HCT116 (cell line): ENCODE measurements at regions not wholly inside any gene's neighbourhood (a gene's known extent, or its start where the extent isn't known, plus 50 kb on each side); places are given as distances from the start of the nearest gene placed in this dataset.

ENCODE experiments used
- ATAC-seq: fragments of 200-7000 bp; cut with Tn5 transposase; 2 replicates; pipeline ENCODE4 v1.9.1; 2020; ENCODE audit warnings: mild to moderate bottlenecking, moderate library complexity
- BruUV-seq: library from RNA; stranded (reverse); fragments of 400-500 nt; replicated peaks from 2 replicates; lab custom pipeline; 2021; lab: Mats Ljungman, UMichigan
- CTCF ChIA-PET: fragments of 300-600 bp; sonication (Branson Sonifier 250); formaldehyde crosslinking; loops from one replicate; lab custom pipeline; 2021; ENCODE audit warnings: antibody characterized with exemption; lab: Charles Lee
- POLR2A ChIA-PET: fragments of 300-600, 350-600 bp; sonication (Branson Sonifier 250); formaldehyde crosslinking; loops from one replicate; lab custom pipeline; 2021; ENCODE audit warnings: antibody characterized with exemption; lab: Charles Lee
- RAD21 ChIA-PET, 2 experiments: fragments of 300-600 bp; sonication (Branson Sonifier 250); formaldehyde crosslinking; loops; one replicate each; lab custom pipeline; 2023; ENCODE audit warnings: low total read pairs in 2 of 2; ENCODE audit not compliant: uncharacterized antibody in 2 of 2, unreplicated experiment in 2 of 2, low non-redundant PET in 1 of 2; lab: Charles Lee
- DNase-seq: peaks from one replicate; pipeline ENCODE4 v3.0.0-alpha.2; 2010; ENCODE audit warnings: low read depth, low spot score
- H2AFZ ChIP-seq: fragments of 200-600 bp; shearing (Covaris generic), sonication (generic); 2 replicates; pipeline ENCODE4 v1.6.1; 2017; ENCODE audit warnings: low read depth, mixed run types, mixed read lengths, antibody characterized with exemption, low read length; ENCODE audit not compliant: poor library complexity, severe bottlenecking
- H3K27ac ChIP-seq: 2 replicates; pipeline ENCODE4 v1.5.1; 2012; ENCODE audit warnings: low read depth, low read length
- H3K27me3 ChIP-seq: fragments of 200-600 bp; sonication (generic); 2 replicates; pipeline ENCODE4 v1.6.1; 2016; ENCODE audit warnings: mixed run types, low read length, mixed read lengths; ENCODE audit not compliant: insufficient read depth
- H3K36me3 ChIP-seq, 2 experiments: fragments of 200-500 bp in 1 of 2; fragments of 200-600 bp in 1 of 2; sonication (Bioruptor generic) in 1 of 2; sonication (generic) in 1 of 2; 2 replicates each; pipeline versions ENCODE4 v1.5.1 to v1.6.1; 2014 to 2016; ENCODE audit warnings: low read length in 2 of 2, inconsistent platforms in 1 of 2, mixed read lengths in 1 of 2, mixed run types in 1 of 2; ENCODE audit not compliant: insufficient read depth in 2 of 2, control insufficient read depth in 1 of 2
- H3K4me1 ChIP-seq, 2 experiments: fragments of 200-600 bp in 1 of 2; sonication (generic) in 1 of 2; 2 replicates each; pipeline versions ENCODE4 v1.5.1 to v1.6.1; 2012 to 2017; ENCODE audit warnings: low read length in 2 of 2, inconsistent platforms in 1 of 2, mild to moderate bottlenecking in 1 of 2, mixed read lengths in 1 of 2, mixed run types in 1 of 2, moderate library complexity in 1 of 2; ENCODE audit not compliant: insufficient read depth in 2 of 2, control insufficient read depth in 1 of 2
- H3K4me2 ChIP-seq: fragments of 200-600 bp; sonication (generic); 2 replicates; pipeline ENCODE4 v1.6.1; 2017; ENCODE audit warnings: mixed run types, low read length, mixed read lengths
- H3K4me3 ChIP-seq, 2 experiments: fragments of 200-600 bp in 1 of 2; sonication (generic) in 1 of 2; replicated peaks in 1 of 2; 2 replicates each; pipeline ENCODE4 v1.5.1; 2011 to 2016; ENCODE audit warnings: low read length in 2 of 2, control low read depth in 1 of 2, low read depth in 1 of 2, mild to moderate bottlenecking in 1 of 2, mixed read lengths in 1 of 2, mixed run types in 1 of 2
- H3K79me2 ChIP-seq: fragments of 200-600 bp; sonication (generic); 2 replicates; pipeline ENCODE4 v1.6.1; 2017; ENCODE audit warnings: mild to moderate bottlenecking, mixed run types, low read length, moderate library complexity, mixed read lengths; ENCODE audit not compliant: insufficient read depth
- H3K9ac ChIP-seq: fragments of 200-600 bp; sonication (generic); 2 replicates; pipeline ENCODE4 v1.6.1; 2016; ENCODE audit warnings: low read length, mixed read lengths
- H3K9me2 ChIP-seq: fragments of 200-600 bp; sonication (generic), shearing (Covaris generic); 2 replicates; pipeline ENCODE4 v1.6.1; 2017; ENCODE audit warnings: mixed run types, mild to moderate bottlenecking, moderate library complexity; ENCODE audit not compliant: insufficient read depth
- H3K9me3 ChIP-seq, 2 experiments: fragments of 200-500 bp in 1 of 2; fragments of 200-600 bp in 1 of 2; sonication (Bioruptor generic) in 1 of 2; sonication (generic) in 1 of 2; 2 replicates each; pipeline ENCODE4 v1.6.1; 2014 to 2017; ENCODE audit warnings: low read length in 2 of 2, mixed read lengths in 2 of 2, inconsistent platforms in 1 of 2, low read depth in 1 of 2, mild to moderate bottlenecking in 1 of 2, mixed run types in 1 of 2, moderate library complexity in 1 of 2; ENCODE audit not compliant: control insufficient read depth in 1 of 2, insufficient read depth in 1 of 2
- H4K20me1 ChIP-seq: fragments of 200-600 bp; sonication (generic), shearing (Covaris generic); 2 replicates; pipeline ENCODE4 v1.6.1; 2017; ENCODE audit warnings: mixed run types, mild to moderate bottlenecking, moderate library complexity; ENCODE audit not compliant: insufficient read depth
- ATF3 ChIP-seq: IDR thresholded peaks from 2 replicates; pipeline ENCODE4 v1.6.1; 2012
- CTCF ChIP-seq, 3 experiments: fragments of 200-600 bp in 1 of 3; sonication (generic) in 1 of 3; IDR thresholded peaks in 2 of 3; conservative IDR thresholded peaks in 1 of 3; 2 replicates each; pipeline ENCODE4 v1.5.1; 2012 to 2017; ENCODE audit warnings: low read depth in 2 of 3, low read length in 2 of 3, antibody characterized with exemption in 1 of 3, borderline replicate concordance in 1 of 3, control low read depth in 1 of 3, mild to moderate bottlenecking in 1 of 3, mixed read lengths in 1 of 3, mixed run types in 1 of 3, moderate library complexity in 1 of 3; ENCODE audit not compliant: insufficient read depth in 1 of 3
- EGR1 ChIP-seq: IDR thresholded peaks from 2 replicates; pipeline ENCODE4 v1.6.1; 2012; ENCODE audit warnings: low read depth
- MAX ChIP-seq: IDR thresholded peaks from 2 replicates; pipeline ENCODE4 v1.6.1; 2012
- RAD21 ChIP-seq: IDR thresholded peaks from 2 replicates; pipeline ENCODE4 v1.6.1; 2012; ENCODE audit warnings: low read depth, mild to moderate bottlenecking
- SP1 ChIP-seq: IDR thresholded peaks from 2 replicates; pipeline ENCODE4 v1.6.1; 2012; ENCODE audit warnings: low read depth
- TCF7L2 ChIP-seq: IDR thresholded peaks from 2 replicates; pipeline ENCODE4 v1.7.0; 2011; ENCODE audit warnings: borderline replicate concordance, inconsistent platforms; ENCODE audit not compliant: insufficient read depth, insufficient read length; ENCODE audit errors: extremely low read depth
- YY1 ChIP-seq: IDR thresholded peaks from 2 replicates; pipeline ENCODE4 v1.6.1; 2011; ENCODE audit warnings: low read length, low read depth, moderate library complexity, mild to moderate bottlenecking; ENCODE audit not compliant: insufficient replicate concordance; ENCODE audit errors: extremely low read depth
- ZBTB33 ChIP-seq: IDR thresholded peaks from 2 replicates; pipeline ENCODE4 v1.6.1; 2011; ENCODE audit warnings: mild to moderate bottlenecking, low read length, moderate library complexity; ENCODE audit not compliant: insufficient replicate concordance; ENCODE audit errors: extremely low read depth
- intact Hi-C: fragments of 100-400 bp; cut with micrococcal nuclease; formaldehyde crosslinking; loops from 2 replicates; pipeline ENCODE4 v1.10.0; 2022

- ATAC-seq (no peak), DNase-seq (no peak)
- ChIA-PET POLR2A (no interaction called here), RAD21 (no interaction called here), CTCF (no interaction called here)
- no peaks in the 10 kb centered on the region for H3K27me3 ChIP-seq
- no peaks in the 10 kb centered on the region for H3K4me1 ChIP-seq
- peaks cover 14% of the 10 kb centered on the region in 2 experiments for H3K9me3 ChIP-seq
- intact Hi-C loops, result no loop called here
- no TSS peak for BruUV-seq
- H4K20me1 ChIP-seq, result no peaks in the 10 kb centered on the region
- H3K79me2 ChIP-seq, result no peaks in the 10 kb centered on the region
- no peak overlapping the region for H3K9ac ChIP-seq
- no peaks in the 10 kb centered on the region for H3K36me3 ChIP-seq
- no peak overlapping the region for H3K27ac ChIP-seq
- no peak for TF ChIP-seq EGR1
- no peak for TF ChIP-seq YY1
- no peak for TF ChIP-seq SP1
- TF ChIP-seq ATF3, result no peak
- no peak for TF ChIP-seq CTCF (IDR thresholded peaks at IDR 0.05 in 2 of 3, conservative IDR thresholded peaks at IDR 0.05 in 1 of 3; ENCODE audit: borderline replicate concordance in 1 of 3, insufficient read depth in 1 of 3, low read depth in 2 of 3, low read length in 2 of 3)
- TF ChIP-seq TCF7L2, result no peak
- no peak for TF ChIP-seq MAX
- no peak for TF ChIP-seq ZBTB33
- TF ChIP-seq RAD21, result no peak
- H3K4me3 ChIP-seq, result no peak overlapping the region
- H3K9me2 ChIP-seq, result no peaks in the 10 kb centered on the region
- no peak overlapping the region for H3K4me2 ChIP-seq
- H2AFZ ChIP-seq, result no peak overlapping the region
Observed at GRCh38 chr11:81907996-81908395, 825.7 kb downstream of the FAM181B start.
